Fibroblast of villous mesenchyme (primary cell): ENCODE measurements at regions not wholly inside any gene's neighbourhood (a gene's known extent, or its start where the extent isn't known, plus 50 kb on each side); places are given as distances from the start of the nearest gene placed in this dataset. TPM values are rescaled to one million over a fixed set of nuclear protein-coding genes. Genes with fewer than 3 reads are reported as not detected.

Source experiments
- DNase-seq: peaks from one replicate; pipeline ENCODE4 v3.0.0-alpha.2; 2010; ENCODE audit warnings: low read depth
- H3K4me3 ChIP-seq: 2 replicates; pipeline ENCODE4 v1.5.1; 2011; ENCODE audit warnings: low read depth, mild to moderate bottlenecking, low read length
- CTCF ChIP-seq: IDR thresholded peaks from 2 replicates; pipeline ENCODE4 v1.5.1; 2012; ENCODE audit warnings: low read depth, mild to moderate bottlenecking, low read length; ENCODE audit not compliant: insufficient read depth
- small RNA-seq: library from RNA; depleted of rRNA; stranded (forward); fragments of <200 nt; gene quantifications from one replicate; pipeline ENCODE3, GENCODE V24; 2012

- H3K4me3 ChIP-seq, result no peak overlapping the region
- no peak for TF ChIP-seq CTCF
- peak; percentile 10 for DNase-seq
Observed at GRCh38 chr2:67346718-67347407, 50.3 kb upstream of the ETAA1 start.

Small RNAs in the stretch of these regions (small RNA-seq; reads per million reads assigned to genes)
- gene AC009474.2, result not detected
